K562 (cell line): ENCODE measurements at regions not wholly inside any gene's neighbourhood (a gene's known extent, or its start where the extent isn't known, plus 50 kb on each side); places are given as distances from the start of the nearest gene placed in this dataset.

Experiments used
- ATAC-seq: fragments of 200-7000 bp; cut with Tn5 transposase; 3 replicates; pipeline ENCODE4 v1.9.1; 2020; ENCODE audit warnings: moderate library complexity
- BruUV-seq: library from RNA; stranded (reverse); fragments of 400-500 nt; replicated peaks from 2 replicates; lab custom pipeline; 2021; lab: Mats Ljungman, UMichigan
- CTCF ChIA-PET: fragments of 300-600 bp; formaldehyde crosslinking; extraction: SDS; loops from one replicate; lab custom pipeline; 2021; ENCODE audit warnings: low intra/inter-chr PET ratio; lab: Yijun Ruan, JAX
- POLR2A ChIA-PET: fragments of 300-600, 350-650 bp; sonication (Branson Sonifier 250); formaldehyde crosslinking; extraction: SDS; loops from one replicate; lab custom pipeline; 2021; ENCODE audit warnings: antibody characterized with exemption, inconsistent platforms; lab: Yijun Ruan, JAX
- DNase-seq, 4 experiments: peaks; one replicate each; pipeline versions ENCODE4 v3.0.0 to v3.0.0-alpha.2; 2011 to 2018; ENCODE audit warnings: low spot score in 3 of 4, mixed read lengths in 3 of 4; ENCODE audit errors: extremely low read depth in 1 of 4
- FAIRE-seq: peaks from 2 replicates; lab custom pipeline; 2011; peaks lifted over from hg19 to GRCh38; lab: Jason Lieb, UNC
- H2AFZ ChIP-seq: 2 replicates; pipeline ENCODE4 v1.6.0; 2011; ENCODE audit warnings: low read depth, low read length, control low read depth, inconsistent platforms
- H3K27ac ChIP-seq: fragments of 200-600 bp; 3 replicates; pipeline ENCODE4 v1.8.0; 2011; ENCODE audit warnings: low read depth, mild to moderate bottlenecking, control low read depth, inconsistent platforms, low read length, moderate library complexity, mixed read lengths; ENCODE audit errors: extremely low read depth
- H3K27me3 ChIP-seq, 2 experiments: fragments of 300-600 bp in 1 of 2; 2 replicates in 1 of 2; 3 replicates in 1 of 2; pipeline versions ENCODE4 v1.6.0 to v1.8.0; 2011; ENCODE audit warnings: inconsistent platforms in 2 of 2, low read length in 2 of 2, mild to moderate bottlenecking in 1 of 2, mixed read lengths in 1 of 2, moderate library complexity in 1 of 2; ENCODE audit not compliant: control insufficient read depth in 2 of 2, insufficient read depth in 2 of 2
- H3K36me3 ChIP-seq: fragments of 300-600 bp; 3 replicates; pipeline ENCODE4 v1.8.0; 2011; ENCODE audit warnings: mild to moderate bottlenecking, low read length, inconsistent platforms; ENCODE audit not compliant: control insufficient read depth, insufficient read depth
- H3K4me1 ChIP-seq, 2 experiments: fragments of 200-600 bp in 1 of 2; replicated peaks in 1 of 2; 2 replicates in 1 of 2; 3 replicates in 1 of 2; pipeline versions ENCODE4 v1.5.1 to v1.8.0; 2011; ENCODE audit warnings: inconsistent platforms in 2 of 2, low read length in 2 of 2, mild to moderate bottlenecking in 1 of 2, mixed read lengths in 1 of 2, moderate library complexity in 1 of 2; ENCODE audit not compliant: control insufficient read depth in 2 of 2, insufficient read depth in 2 of 2
- H3K4me2 ChIP-seq: 2 replicates; pipeline ENCODE4 v1.6.1; 2011; ENCODE audit warnings: low read length, control low read depth, inconsistent platforms, mixed read lengths; ENCODE audit not compliant: insufficient read depth
- H3K4me3 ChIP-seq: fragments of 200-600 bp; sonication (generic), shearing (Covaris generic); 2 replicates; pipeline ENCODE4 v1.5.1; 2016; ENCODE audit warnings: control low read depth, inconsistent platforms
- H3K79me2 ChIP-seq: fragments of 200-600 bp; 3 replicates; pipeline ENCODE4 v1.8.0; 2011; ENCODE audit warnings: low read length, inconsistent platforms; ENCODE audit not compliant: control insufficient read depth, insufficient read depth
- H3K9ac ChIP-seq, 2 experiments: 2 replicates each; pipeline versions ENCODE4 v1.6.0 to v1.6.1; 2011; ENCODE audit warnings: low read depth in 2 of 2, low read length in 2 of 2, control low read depth in 1 of 2, inconsistent platforms in 1 of 2, mild to moderate bottlenecking in 1 of 2, mixed read lengths in 1 of 2; ENCODE audit not compliant: insufficient read depth in 1 of 2
- H3K9me1 ChIP-seq: one replicate; pipeline ENCODE4 v1.6.0; 2011; ENCODE audit warnings: inconsistent platforms, mild to moderate bottlenecking, low read length, moderate library complexity; ENCODE audit not compliant: control insufficient read depth, insufficient read depth
- H3K9me3 ChIP-seq: replicated peaks from 2 replicates; pipeline ENCODE4 v1.5.1; 2011; ENCODE audit warnings: low read depth, low read length, inconsistent platforms; ENCODE audit not compliant: control insufficient read depth, insufficient read depth
- H4K20me1 ChIP-seq: replicated peaks from 2 replicates; pipeline ENCODE4 v1.6.1; 2011; ENCODE audit warnings: low read length, inconsistent platforms, mixed read lengths; ENCODE audit not compliant: control insufficient read depth, insufficient read depth
- HMG20B ChIP-seq: fragments of 250-450 bp; sonication (Bioruptor Pico); IDR thresholded peaks from 2 replicates; pipeline ENCODE4 v1.5.0; 2021; ENCODE audit warnings: mild to moderate bottlenecking
- KDM4B ChIP-seq, 2 experiments: fragments of 450-650 bp in 1 of 2; sonication (generic) in 1 of 2; IDR thresholded peaks; 2 replicates each; pipeline ENCODE4 v1.6.1; 2016 to 2017; ENCODE audit warnings: borderline replicate concordance in 2 of 2, antibody characterized with exemption in 1 of 2, low read depth in 1 of 2, mild to moderate bottlenecking in 1 of 2
- NCOA6 ChIP-seq: fragments of 450-650 bp; IDR thresholded peaks from 2 replicates; pipeline ENCODE4 v1.6.1; 2017; ENCODE audit warnings: mild to moderate bottlenecking
- STAG1 ChIP-seq: sonication (generic); formaldehyde crosslinking; IDR thresholded peaks from 2 replicates; pipeline ENCODE4 v1.5.0; 2020; ENCODE audit warnings: missing genetic modification reagents, borderline replicate concordance
- TEAD1 ChIP-seq, 2 experiments: fragments of 450-650 bp in 1 of 2; sonication (generic) in 1 of 2; formaldehyde crosslinking; IDR thresholded peaks; 2 replicates each; pipeline versions ENCODE4 v1.4.0 to v1.8.0; 2020 to 2022; ENCODE audit warnings: mild to moderate bottlenecking in 2 of 2, missing genetic modification reagents in 1 of 2
- ZFP36 ChIP-seq: fragments of 150-350 bp; IDR thresholded peaks from 2 replicates; pipeline ENCODE4 v1.6.1; 2018; ENCODE audit warnings: low read length, low read depth; ENCODE audit not compliant: partially characterized antibody
- ZNF277 ChIP-seq: fragments of 250-450 bp; sonication (Bioruptor Pico); IDR thresholded peaks from 2 replicates; pipeline ENCODE4 v1.8.0; 2022; ENCODE audit warnings: inconsistent platforms, mild to moderate bottlenecking, moderate library complexity, borderline replicate concordance
- ZNF41 ChIP-seq: fragments of 250-450 bp; sonication (Bioruptor Pico); conservative IDR thresholded peaks from 2 replicates; pipeline ENCODE4 v1.4.0; 2020; ENCODE audit warnings: mild to moderate bottlenecking
- ZNF445 ChIP-seq: fragments of 250-450 bp; sonication (Bioruptor Pico); IDR thresholded peaks from 2 replicates; pipeline ENCODE4 v1.4.0; 2020; ENCODE audit warnings: low read depth, mild to moderate bottlenecking, moderate library complexity
- ZNF449 ChIP-seq: fragments of 250-450 bp; sonication (Bioruptor Pico); IDR thresholded peaks from 2 replicates; pipeline ENCODE4 v1.8.0; 2022; ENCODE audit warnings: moderate library complexity, mild to moderate bottlenecking, inconsistent platforms
- ZNF780A ChIP-seq: fragments of 250-450 bp; sonication (Bioruptor Pico); IDR thresholded peaks from 2 replicates; pipeline ENCODE4 v1.5.0; 2021; ENCODE audit warnings: mild to moderate bottlenecking
- ZNF830 ChIP-seq: fragments of 250-450 bp; sonication (Bioruptor Pico); IDR thresholded peaks from 2 replicates; pipeline ENCODE4 v1.5.0; 2021; ENCODE audit warnings: mild to moderate bottlenecking
- WGBS: fragments of 100-300 bp; shearing (Covaris generic); methylation state at CpG from one replicate; pipeline ENCODE4 v1.1.6; 2016; ENCODE audit warnings: low coverage, mixed read lengths; ENCODE audit not compliant: insufficient coverage; ENCODE audit errors: missing lambda C conversion rate; 5-methylcytosine and 5-hydroxymethylcytosine counted together
- in situ Hi-C: fragments of 300-500 bp; cut with MboI; formaldehyde crosslinking; loops from 4 replicates; pipeline ENCODE4 v1.15.0; 2018; ENCODE audit warnings: inconsistent platforms, mixed read lengths
- intact Hi-C: fragments of 100-400 bp; cut with micrococcal nuclease; formaldehyde crosslinking; loops from 2 replicates; pipeline ENCODE4 v1.14.2; 2022
- TF ChIP-seq, protein P1 (sequence below), 2 experiments: fragments of 200-800 bp in 1 of 2; sonication (Bioruptor generic) in 1 of 2; sonication (generic) in 1 of 2; formaldehyde crosslinking in 1 of 2; IDR thresholded peaks in 1 of 2; conservative IDR thresholded peaks in 1 of 2; 2 replicates each; pipeline versions ENCODE4 v1.5.0 to v1.6.1; 2016 to 2020; ENCODE audit warnings: missing compliant biosample characterization in 1 of 2, missing genetic modification characterization in 1 of 2, missing genetic modification reagents in 1 of 2

- H3K4me2 ChIP-seq: no peak overlapping the region
- H3K27ac ChIP-seq: no peak overlapping the region
- FAIRE-seq: no peak
- intact Hi-C loops: no loop called here
- H3K27me3 ChIP-seq: no peaks in the 10 kb centered on the region
- H3K36me3 ChIP-seq: no peaks in the 10 kb centered on the region
- no peaks in the 10 kb centered on the region for H3K79me2 ChIP-seq
- BruUV-seq: no TSS peak
- no peak for ATAC-seq
- 0% methylated on average over 1 of the region's 1 CpG for whole genome bisulfite sequencing
- CTCF ChIA-PET: no interaction called here
- DNase-seq: no peak
- in situ Hi-C loops: no loop called here
- no peaks in the 10 kb centered on the region for H3K9me1 ChIP-seq
- H3K9ac ChIP-seq: no peak overlapping the region
- H4K20me1 ChIP-seq: no peaks in the 10 kb centered on the region
- no peaks in the 10 kb centered on the region; the same call in none of the 2 replicates for H3K9me3 ChIP-seq
- POLR2A ChIA-PET: no interaction called here
- H3K4me1 ChIP-seq: no peaks in the 10 kb centered on the region
- TF ChIP-seq ZFP36 (no peak), ZNF445 (no peak), STAG1 (CRISPR knock-in tag) (no peak), ZNF830 (CRISPR knock-in tag) (no peak)
- H2AFZ ChIP-seq: no peak overlapping the region
- no peak overlapping the region for H3K4me3 ChIP-seq
These were observed 1548.3 kb upstream of the TENM3 start for GRCh38 chr4:180694875-180695274.

DNA sequence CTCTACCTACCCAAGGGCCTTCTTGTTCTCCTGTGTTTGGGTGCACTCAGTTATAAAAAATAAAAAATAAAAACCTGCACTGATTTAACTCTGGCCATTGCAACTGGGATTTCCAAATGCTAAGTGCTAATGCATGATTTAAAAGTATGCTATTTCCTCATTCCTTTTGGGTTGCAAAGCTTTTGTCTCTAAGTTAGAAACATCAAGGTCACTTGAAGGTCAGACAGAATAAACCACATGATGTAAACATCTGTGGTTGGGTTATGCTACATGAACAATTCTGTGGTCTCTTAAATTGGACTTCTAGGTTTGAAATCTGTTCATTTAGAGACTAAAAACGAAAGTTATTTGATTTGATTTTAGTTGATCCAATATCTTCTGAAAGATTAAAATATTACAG is 1547.4 kb upstream of the TENM3 start:
- CTCF ChIA-PET: no interaction called here
- FAIRE-seq: no peak
- H3K36me3 ChIP-seq: no peaks in the 10 kb centered on the region
- intact Hi-C loops: no loop called here
- H3K9ac ChIP-seq: no peak overlapping the region
- H2AFZ ChIP-seq: no peak overlapping the region
- WGBS: 0% methylated on average over 1 of the region's 1 CpG
- H3K9me3 ChIP-seq: no peaks in the 10 kb centered on the region; the same call in none of the 2 replicates
- BruUV-seq: no TSS peak
- H3K4me3 ChIP-seq: no peak overlapping the region
- no peaks in the 10 kb centered on the region for H3K79me2 ChIP-seq
- no peaks in the 10 kb centered on the region for H3K9me1 ChIP-seq
- H3K4me2 ChIP-seq: no peak overlapping the region
- in situ Hi-C loops: no loop called here
- no peak overlapping the region for H3K27ac ChIP-seq
- no peaks in the 10 kb centered on the region for H3K27me3 ChIP-seq
- H3K4me1 ChIP-seq: no peaks in the 10 kb centered on the region
- no peak for ATAC-seq
- DNase-seq: no peak
- H4K20me1 ChIP-seq: no peaks in the 10 kb centered on the region
- POLR2A ChIA-PET: no interaction called here
- TF ChIP-seq ZNF780A (no peak), ZNF449 (no peak), HMG20B (CRISPR knock-in tag) (no peak), ZNF41 (CRISPR knock-in tag) (no peak), ZNF277 (no peak), KDM4B (IDR thresholded peaks at IDR 0.05; ENCODE audit: borderline replicate concordance in 2 of 2, low read depth in 1 of 2) (no peak), NCOA6 (no peak), TEAD1 (CRISPR knock-in tag; IDR thresholded peaks at IDR 0.05) (no peak)
- TF ChIP-seq, protein P1, sequence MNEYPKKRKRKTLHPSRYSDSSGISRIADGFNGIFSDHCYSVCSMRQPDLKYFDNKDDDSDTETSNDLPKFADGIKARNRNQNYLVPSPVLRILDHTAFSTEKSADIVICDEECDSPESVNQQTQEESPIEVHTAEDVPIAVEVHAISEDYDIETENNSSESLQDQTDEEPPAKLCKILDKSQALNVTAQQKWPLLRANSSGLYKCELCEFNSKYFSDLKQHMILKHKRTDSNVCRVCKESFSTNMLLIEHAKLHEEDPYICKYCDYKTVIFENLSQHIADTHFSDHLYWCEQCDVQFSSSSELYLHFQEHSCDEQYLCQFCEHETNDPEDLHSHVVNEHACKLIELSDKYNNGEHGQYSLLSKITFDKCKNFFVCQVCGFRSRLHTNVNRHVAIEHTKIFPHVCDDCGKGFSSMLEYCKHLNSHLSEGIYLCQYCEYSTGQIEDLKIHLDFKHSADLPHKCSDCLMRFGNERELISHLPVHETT (CRISPR knock-in tag; conservative IDR thresholded peaks at IDR 0.05 in 1 of 2, IDR thresholded peaks at IDR 0.05 in 1 of 2): no peak
